ENCODE measurements at regions not wholly inside any gene's neighbourhood (a gene's known extent, or its start where the extent isn't known, plus 50 kb on each side); places are given as distances from the start of the nearest gene placed in this dataset.

- Histone ChIP-seq H3K9me3 (ENCODE audit: control insufficient read depth, insufficient read depth, low read depth, low read length) (no peaks in the 10 kb centered on the region), H3K36me3 (ENCODE audit: control insufficient read depth in 2 of 2, insufficient read depth in 1 of 2, low read length in 2 of 2) (no peaks in the 10 kb centered on the region), H3K4me1 (ENCODE audit: control insufficient read depth, insufficient read depth, low read length) (no peaks in the 10 kb centered on the region), H3K27ac (ENCODE audit: extremely low read depth, low read depth, low read length) (no peak overlapping the region), H3K4me3 (ENCODE audit: low read depth, low read length) (no peak overlapping the region)
- CTCF ChIA-PET, result interaction anchor here (0.6 kb wide), 1 partner anchor 154 kb away, joined by 3 read pairs; no protein-coding TSS in a partner anchor
- POLR2A ChIA-PET, result no interaction called here
- TF ChIP-seq ZSCAN18 (tag by site-specific recombination; IDR thresholded peaks at IDR 0.05) (no peak), ZNF654 (tag by site-specific recombination; IDR thresholded peaks at IDR 0.05; ENCODE audit: low read depth) (no peak), TSHZ1 (tag by site-specific recombination; IDR thresholded peaks at IDR 0.05; ENCODE audit: borderline replicate concordance) (no peak), ZNF169 (tag by site-specific recombination; IDR thresholded peaks at IDR 0.05) (no peak), PRDM1 (tag by site-specific recombination; IDR thresholded peaks at IDR 0.05) (no peak), ZFP41 (tag by site-specific recombination; IDR thresholded peaks at IDR 0.05; ENCODE audit: borderline replicate concordance) (no peak), ZNF48 (tag by site-specific recombination; IDR thresholded peaks at IDR 0.05) (no peak), YY1 (tag by site-specific recombination; IDR thresholded peaks at IDR 0.05) (no peak)
Measured at GRCh38 chr2:8160959-8161358, 520.9 kb upstream of the ID2 start.

- TF ChIP-seq BCL11A (tag by site-specific recombination; IDR thresholded peaks at IDR 0.05; ENCODE audit: low read depth), result no peak
- no peak for TF ChIP-seq PRDM1 (tag by site-specific recombination; IDR thresholded peaks at IDR 0.05)
- no peak for TF ChIP-seq ZSCAN4 (tag by site-specific recombination; IDR thresholded peaks at IDR 0.05)
- no peak for TF ChIP-seq ZBTB10 (tag by site-specific recombination; IDR thresholded peaks at IDR 0.05)
- no peak for TF ChIP-seq KLF16 (tag by site-specific recombination; IDR thresholded peaks at IDR 0.05)
- TF ChIP-seq ZNF660 (tag by site-specific recombination; IDR thresholded peaks at IDR 0.05), result no peak
- no peaks in the 10 kb centered on the region for H3K4me1 ChIP-seq (ENCODE audit: control insufficient read depth, insufficient read depth, low read length)
- H3K27ac ChIP-seq (ENCODE audit: extremely low read depth, low read depth, low read length), result no peak overlapping the region
- H3K4me3 ChIP-seq (ENCODE audit: low read depth, low read length), result no peak overlapping the region
- ChIA-PET POLR2A (no interaction called here), CTCF (no interaction called here)
- no peaks in the 10 kb centered on the region for H3K36me3 ChIP-seq (ENCODE audit: control insufficient read depth in 2 of 2, insufficient read depth in 1 of 2, low read length in 2 of 2)
- no peaks in the 10 kb centered on the region for H3K9me3 ChIP-seq (ENCODE audit: control insufficient read depth, insufficient read depth, low read depth, low read length)
Measured at GRCh38 chr2:8162552-8162951, 519.3 kb upstream of the ID2 start.

- CTCF ChIA-PET, result no interaction called here
- no peak overlapping the region for H3K27ac ChIP-seq (ENCODE audit: extremely low read depth, low read depth, low read length)
- H3K4me1 ChIP-seq (ENCODE audit: control insufficient read depth, insufficient read depth, low read length), result no peaks in the 10 kb centered on the region
- no peak overlapping the region for H3K4me3 ChIP-seq (ENCODE audit: low read depth, low read length)
- POLR2A ChIA-PET, result interaction anchor here (0.5 kb wide), 1 partner anchor 439 kb away, joined by 4 read pairs; no protein-coding TSS in a partner anchor
- H3K9me3 ChIP-seq (ENCODE audit: control insufficient read depth, insufficient read depth, low read depth, low read length), result no peaks in the 10 kb centered on the region
- no peaks in the 10 kb centered on the region for H3K36me3 ChIP-seq (ENCODE audit: control insufficient read depth in 2 of 2, insufficient read depth in 1 of 2, low read length in 2 of 2)
- TF ChIP-seq ZNF670 (tag by site-specific recombination; IDR thresholded peaks at IDR 0.05; ENCODE audit: low read depth) (no peak), ZNF248 (tag by site-specific recombination; IDR thresholded peaks at IDR 0.05) (no peak), ZBTB48 (tag by site-specific recombination; IDR thresholded peaks at IDR 0.05) (no peak), IKZF3 (tag by site-specific recombination; IDR thresholded peaks at IDR 0.05) (no peak), ZBTB26 (tag by site-specific recombination; optimal IDR thresholded peaks at IDR 0.05) (no peak), ZNF488 (tag by site-specific recombination; IDR thresholded peaks at IDR 0.05) (no peak), BCL6B (tag by site-specific recombination; IDR thresholded peaks at IDR 0.05) (no peak)
Measured at GRCh38 chr2:8165550-8165949, 516.3 kb upstream of the ID2 start.
